GM06990 (cell line): ENCODE measurements at regions not wholly inside any gene's neighbourhood (a gene's known extent, or its start where the extent isn't known, plus 50 kb on each side); places are given as distances from the start of the nearest gene placed in this dataset.

Source experiments
- DNase-seq: peaks from one replicate; pipeline ENCODE4 v3.0.0-alpha.2; 2011; ENCODE audit not compliant: insufficient read length; ENCODE audit errors: extremely low read depth
- H3K27me3 ChIP-seq: replicated peaks from 2 replicates; pipeline ENCODE4 v1.6.0; 2011; ENCODE audit warnings: low read length; ENCODE audit not compliant: control insufficient read depth, insufficient read depth
- H3K36me3 ChIP-seq: 2 replicates; pipeline ENCODE4 v1.5.1; 2011; ENCODE audit warnings: low read length; ENCODE audit not compliant: control insufficient read depth, insufficient read depth
- H3K4me3 ChIP-seq: replicated peaks from 2 replicates; pipeline ENCODE4 v1.5.1; 2011; ENCODE audit warnings: low read depth, mild to moderate bottlenecking, control low read depth, low read length
- TF ChIP-seq, protein P1 (sequence below): IDR thresholded peaks from 2 replicates; pipeline ENCODE4 v1.5.1; 2011; ENCODE audit warnings: low read length, control low read depth, mild to moderate bottlenecking, inconsistent platforms; ENCODE audit not compliant: insufficient read depth, poor library complexity, severe bottlenecking

DNA sequence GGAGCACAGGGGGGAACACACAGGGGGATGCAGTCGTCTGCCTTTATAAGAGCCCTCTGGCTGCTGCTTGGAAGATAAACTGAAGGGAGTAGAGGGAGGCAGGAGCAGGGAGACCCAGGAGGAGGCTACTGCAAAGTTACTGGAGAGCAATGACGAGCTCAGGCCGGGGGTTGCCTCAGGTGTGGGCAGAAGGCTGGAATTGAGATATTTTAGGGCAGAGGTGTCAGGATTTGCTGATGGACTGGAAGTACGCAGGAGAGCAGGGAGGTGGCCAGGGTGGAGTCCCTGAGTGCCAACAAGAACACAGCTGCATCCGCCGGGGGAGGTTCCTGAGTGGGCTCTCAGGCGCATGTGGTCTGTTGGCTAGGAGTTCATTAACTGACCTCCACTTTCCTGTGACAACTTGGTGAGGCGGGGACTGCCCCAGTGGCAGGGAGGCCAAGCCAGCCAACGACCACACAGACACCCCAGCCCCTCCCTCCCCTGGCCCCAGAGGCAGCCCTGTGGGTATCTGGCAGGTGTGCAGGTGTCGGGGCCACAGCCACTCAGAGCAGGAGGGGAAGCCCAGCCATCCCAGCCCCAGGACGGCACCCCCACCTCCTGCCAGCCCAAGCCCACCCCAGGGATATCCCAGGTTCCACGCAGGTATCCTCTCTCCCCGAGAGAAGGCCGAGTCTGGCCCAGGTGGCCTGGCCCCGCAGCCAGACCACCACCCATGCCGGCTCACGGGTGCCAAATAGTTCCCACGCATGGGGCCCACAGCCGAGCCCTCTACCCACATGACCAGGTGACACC, 85.4 kb downstream of the NCOR2 start:
- Histone ChIP-seq H3K27me3 (no peaks in the 10 kb centered on the region), H3K36me3 (peaks cover 24% of the 10 kb centered on the region), H3K4me3 (no peak overlapping the region)
- DNase-seq = no peak
- TF ChIP-seq, protein P1, sequence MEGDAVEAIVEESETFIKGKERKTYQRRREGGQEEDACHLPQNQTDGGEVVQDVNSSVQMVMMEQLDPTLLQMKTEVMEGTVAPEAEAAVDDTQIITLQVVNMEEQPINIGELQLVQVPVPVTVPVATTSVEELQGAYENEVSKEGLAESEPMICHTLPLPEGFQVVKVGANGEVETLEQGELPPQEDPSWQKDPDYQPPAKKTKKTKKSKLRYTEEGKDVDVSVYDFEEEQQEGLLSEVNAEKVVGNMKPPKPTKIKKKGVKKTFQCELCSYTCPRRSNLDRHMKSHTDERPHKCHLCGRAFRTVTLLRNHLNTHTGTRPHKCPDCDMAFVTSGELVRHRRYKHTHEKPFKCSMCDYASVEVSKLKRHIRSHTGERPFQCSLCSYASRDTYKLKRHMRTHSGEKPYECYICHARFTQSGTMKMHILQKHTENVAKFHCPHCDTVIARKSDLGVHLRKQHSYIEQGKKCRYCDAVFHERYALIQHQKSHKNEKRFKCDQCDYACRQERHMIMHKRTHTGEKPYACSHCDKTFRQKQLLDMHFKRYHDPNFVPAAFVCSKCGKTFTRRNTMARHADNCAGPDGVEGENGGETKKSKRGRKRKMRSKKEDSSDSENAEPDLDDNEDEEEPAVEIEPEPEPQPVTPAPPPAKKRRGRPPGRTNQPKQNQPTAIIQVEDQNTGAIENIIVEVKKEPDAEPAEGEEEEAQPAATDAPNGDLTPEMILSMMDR = no peak

DNA sequence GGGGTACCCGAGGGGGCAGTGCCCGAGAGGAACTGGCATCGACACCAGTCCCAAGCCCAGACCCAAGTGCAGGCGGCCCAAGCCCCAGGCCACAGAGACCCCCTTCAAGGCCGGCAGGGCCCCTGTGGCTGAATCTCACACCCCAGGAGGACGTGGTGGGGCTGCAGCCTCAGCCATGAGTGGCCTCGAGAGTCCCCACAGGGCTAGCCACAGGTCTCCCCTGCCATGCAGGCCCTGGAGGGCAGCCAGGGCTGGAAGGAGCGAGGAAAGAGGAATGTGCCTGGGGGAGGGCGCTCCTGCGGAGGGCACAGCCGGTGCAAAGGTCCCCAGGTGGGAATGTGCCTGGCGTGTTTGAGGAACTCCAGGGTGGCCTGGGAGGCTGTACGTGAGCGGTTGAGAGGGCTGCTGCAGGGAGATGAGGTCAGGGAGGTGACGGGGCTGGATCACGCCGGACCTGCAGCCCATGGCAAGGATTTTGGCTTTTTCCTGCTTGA, 86.1 kb downstream of the NCOR2 start:
- TF ChIP-seq, protein P1 = no peak
- Histone ChIP-seq H3K4me3 (no peak overlapping the region), H3K36me3 (peaks cover 24% of the 10 kb centered on the region), H3K27me3 (no peaks in the 10 kb centered on the region)
- no peak for DNase-seq

DNA sequence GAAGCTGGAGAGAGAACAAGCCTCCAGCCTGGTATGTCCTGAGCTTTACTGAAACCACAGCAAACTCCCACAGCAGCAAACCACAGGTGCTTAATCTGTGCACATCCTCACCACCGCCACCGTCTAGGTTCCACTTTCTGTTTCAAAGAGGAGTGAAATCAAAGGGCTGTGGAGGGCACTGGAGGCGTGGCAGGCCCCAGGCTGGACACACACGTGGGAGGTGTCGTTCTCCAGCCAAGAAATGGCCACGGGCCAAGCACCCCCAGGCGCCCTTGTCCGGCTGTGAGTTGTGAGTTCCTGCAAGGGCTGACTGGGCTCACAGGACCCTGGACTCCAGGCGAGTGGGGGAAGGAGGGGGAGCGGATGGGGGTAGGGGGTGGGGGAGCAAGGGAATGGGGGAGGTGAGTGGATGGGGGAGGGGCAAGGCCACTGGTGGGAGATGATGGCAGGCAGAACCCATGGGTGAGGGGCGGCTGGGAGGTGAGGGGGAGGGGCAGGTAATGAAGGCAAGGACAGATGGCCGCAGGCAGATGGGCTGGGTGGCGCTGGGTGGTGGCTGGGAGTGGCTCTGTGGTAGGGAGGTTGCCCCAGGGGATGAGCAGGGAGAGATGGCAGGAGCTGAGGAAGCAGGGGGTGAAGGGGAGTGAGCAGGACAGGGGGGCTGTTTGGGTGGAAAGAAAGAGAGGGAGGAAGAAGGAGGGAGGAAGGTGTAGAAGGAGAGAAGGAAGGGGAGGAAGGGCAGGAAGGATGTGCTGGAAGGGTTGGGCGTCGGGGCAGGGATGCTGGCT, 86.7 kb downstream of the NCOR2 start:
- TF ChIP-seq, protein P1 = peak; percentile 8
- DNase-seq = peak; percentile 75
- H3K4me3 ChIP-seq = no peak overlapping the region
- no peaks in the 10 kb centered on the region for H3K27me3 ChIP-seq
- peaks cover 28% of the 10 kb centered on the region for H3K36me3 ChIP-seq

DNA sequence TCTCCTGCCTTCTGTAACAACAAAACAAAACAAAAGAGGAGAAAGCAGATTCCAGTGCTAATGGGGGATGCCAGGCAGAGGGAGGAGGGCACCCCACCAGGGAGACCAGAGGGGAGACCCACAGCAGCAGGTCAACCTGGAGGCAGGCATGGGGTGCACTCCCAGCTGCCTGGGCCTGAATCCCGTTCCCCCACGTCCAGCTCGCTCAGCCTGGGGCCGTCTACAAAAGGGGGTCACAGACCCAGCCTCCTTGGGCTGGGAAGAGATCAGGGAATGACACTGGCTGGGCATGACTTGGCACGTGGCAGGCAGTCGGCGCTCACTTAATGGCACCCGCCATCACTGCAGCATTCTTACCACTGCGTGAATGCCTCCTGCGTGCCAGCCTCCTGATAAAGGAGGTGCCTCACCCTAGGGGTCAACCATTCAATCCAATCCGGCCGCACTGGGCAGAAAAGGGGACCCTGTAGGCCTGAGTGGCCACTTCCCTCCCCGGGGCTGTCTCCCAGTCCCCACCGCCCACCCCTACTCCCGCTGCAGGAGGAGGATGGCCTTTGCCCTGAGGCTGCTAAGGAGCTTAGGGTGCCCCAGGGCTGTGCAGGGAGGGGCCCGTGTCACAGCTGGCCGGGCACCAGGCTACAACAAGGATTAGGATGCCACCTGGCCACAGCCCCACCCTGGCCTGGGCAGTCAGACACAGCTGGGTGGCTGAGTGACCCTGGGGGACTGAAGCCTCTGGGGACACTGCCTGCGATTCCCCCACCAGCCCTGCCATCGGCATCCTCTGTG, 87.5 kb downstream of the NCOR2 start:
- Histone ChIP-seq H3K36me3 (peaks cover 30% of the 10 kb centered on the region), H3K4me3 (no peak overlapping the region), H3K27me3 (no peaks in the 10 kb centered on the region)
- no peak for DNase-seq
- TF ChIP-seq, protein P1 = no peak

DNA sequence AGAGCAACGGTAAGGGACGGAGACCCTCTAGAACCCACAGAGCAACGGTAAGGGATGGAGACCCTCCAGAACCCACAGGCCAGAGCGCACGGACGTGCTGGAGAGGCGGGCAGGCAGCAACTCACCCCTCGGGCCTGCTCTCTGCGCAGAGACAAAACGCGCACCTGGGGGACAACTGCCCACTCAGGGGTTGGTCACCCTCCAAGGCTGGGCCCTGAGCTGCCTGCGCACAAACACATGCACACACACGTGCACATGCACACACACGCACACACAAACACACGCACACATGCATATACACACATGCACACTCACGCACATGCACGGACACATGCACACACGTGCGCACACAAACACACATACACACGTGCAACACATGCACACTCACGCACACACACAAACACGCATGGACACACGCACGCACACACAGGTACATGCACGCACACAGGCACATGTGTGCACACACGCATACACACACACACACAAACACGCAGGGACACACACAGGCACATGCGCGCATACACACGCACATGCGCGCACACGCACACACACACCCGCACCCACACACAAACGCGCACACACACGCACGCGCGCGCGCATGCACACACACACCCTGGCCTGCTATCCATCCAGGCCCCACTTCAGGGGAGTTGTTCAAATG, 88.3 kb downstream of the NCOR2 start:
- no peak for DNase-seq
- TF ChIP-seq, protein P1 = no peak
- Histone ChIP-seq H3K27me3 (no peaks in the 10 kb centered on the region), H3K4me3 (no peak overlapping the region), H3K36me3 (peaks cover 31% of the 10 kb centered on the region)
